HG02840 (cell line): ENCODE measurements at regions not wholly inside any gene's neighbourhood (a gene's known extent, or its start where the extent isn't known, plus 50 kb on each side); places are given as distances from the start of the nearest gene placed in this dataset.

Experiments used
- ATAC-seq: cut with Tn5 transposase; IDR thresholded peaks from one replicate; pipeline ENCODE4 v1.9.1; 2021; ENCODE audit warnings: mild to moderate bottlenecking, moderate library complexity, moderate number of reproducible peaks; ENCODE audit not compliant: unreplicated experiment, low FRiP score

- no peak for ATAC-seq
Measured at GRCh38 chr18:34977838-34978532, 63.2 kb upstream of the MAPRE2 start.

- no peak for ATAC-seq
Measured at GRCh38 chr18:34978533-34978893, 62.7 kb upstream of the MAPRE2 start.

- ATAC-seq, result no peak
Measured at GRCh38 chr18:34978953-34979608, 62.1 kb upstream of the MAPRE2 start.

- ATAC-seq, result no peak
Measured at GRCh38 chr18:34981487-34981886, 59.7 kb upstream of the MAPRE2 start.

GRCh38 chr18:34985963-34986362 is 55.2 kb upstream of the MAPRE2 start:
- ATAC-seq, result no peak

- ATAC-seq, result no peak
Measured at GRCh38 chr18:34990597-34990996, 50.6 kb upstream of the MAPRE2 start.

GRCh38 chr18:34991152-34991551 is 50.1 kb upstream of the MAPRE2 start:
- ATAC-seq, result no peak
